NCI-H2227 (cell line): ENCODE measurements at regions not wholly inside any gene's neighbourhood (a gene's known extent, or its start where the extent isn't known, plus 50 kb on each side); places are given as distances from the start of the nearest gene placed in this dataset.
"Not testable (repeated sequence)": the region's sequence is repeated elsewhere in the genome, so short reads cannot be mapped to it uniquely, and the experiment has no call there.

ENCODE experiments used
- DNase-seq: peaks from one replicate; lab custom pipeline; 2025; ENCODE audit not compliant: unreplicated experiment; lab: John Stamatoyannopoulos, UW

GRCh38 chr6:170149681-170150589, 140.9 kb downstream of the DLL1 start:
- no peak for DNase-seq

GRCh38 chr6:170148709-170149470, 142.0 kb downstream of the DLL1 start:
- no peak for DNase-seq

- DNase-seq: no peak
These were observed 142.8 kb downstream of the DLL1 start for GRCh38 chr6:170147832-170148708.

GRCh38 chr6:170147056-170147787, 143.7 kb downstream of the DLL1 start:
- no peak for DNase-seq

- DNase-seq: no peak
These were observed 144.2 kb downstream of the DLL1 start for GRCh38 chr6:170146640-170147039.

- DNase-seq: not testable (repeated sequence)
These were observed 144.7 kb downstream of the DLL1 start for GRCh38 chr6:170146131-170146530.

GRCh38 chr6:170145716-170146115, 145.2 kb downstream of the DLL1 start:
- not testable (repeated sequence) for DNase-seq

- DNase-seq: no peak
These were observed 145.6 kb downstream of the DLL1 start for GRCh38 chr6:170145272-170145592.

GRCh38 chr6:170144571-170145271, 146.2 kb downstream of the DLL1 start:
- no peak for DNase-seq

- DNase-seq: no peak
These were observed 147.3 kb downstream of the DLL1 start for GRCh38 chr6:170143401-170144150.

GRCh38 chr6:170142559-170142958, 148.3 kb downstream of the DLL1 start:
- DNase-seq: no peak

GRCh38 chr6:170141061-170141460, 149.8 kb downstream of the DLL1 start:
- DNase-seq: not testable (repeated sequence)

- DNase-seq: no peak
These were observed 150.7 kb downstream of the DLL1 start for GRCh38 chr6:170140129-170140528.

GRCh38 chr6:170139531-170139930, 151.3 kb downstream of the DLL1 start:
- no peak for DNase-seq

- not testable (repeated sequence) for DNase-seq
These were observed 151.8 kb downstream of the DLL1 start for GRCh38 chr6:170139046-170139445.

GRCh38 chr6:170137911-170138910, 152.7 kb downstream of the DLL1 start:
- no peak for DNase-seq

- no peak for DNase-seq
These were observed 153.5 kb downstream of the DLL1 start for GRCh38 chr6:170137176-170137891.
